IgD-negative memory B cell (primary cell): ENCODE measurements at regions not wholly inside any gene's neighbourhood (a gene's known extent, or its start where the extent isn't known, plus 50 kb on each side); places are given as distances from the start of the nearest gene placed in this dataset.

Experiments
- H3K27ac Mint-ChIP-seq, 3 donors: one replicate each; pipeline ENCODE4 v1.8.0; 2020 to 2022; ENCODE audit warnings: mild to moderate bottlenecking in 3 of 3, mixed read lengths in 3 of 3, moderate library complexity in 1 of 3
- H3K27me3 Mint-ChIP-seq: one replicate; pipeline ENCODE4 v1.8.0; 2021; ENCODE audit warnings: mixed read lengths
- H3K36me3 Mint-ChIP-seq: one replicate; pipeline ENCODE4 v1.8.0; 2020; ENCODE audit warnings: mild to moderate bottlenecking, mixed read lengths
- H3K4me1 Mint-ChIP-seq, 3 donors: one replicate each; pipeline ENCODE4 v1.8.0; 2020 to 2022; ENCODE audit warnings: mixed read lengths in 3 of 3, mild to moderate bottlenecking in 1 of 3
- H3K4me3 Mint-ChIP-seq, 4 donors: one replicate each; pipeline ENCODE4 v1.8.0; 2020 to 2022; ENCODE audit warnings: mild to moderate bottlenecking in 4 of 4, mixed read lengths in 4 of 4, moderate library complexity in 3 of 4
- H3K9me3 Mint-ChIP-seq, 3 donors: one replicate each; pipeline ENCODE4 v1.8.0; 2020 to 2021; ENCODE audit warnings: mixed read lengths in 3 of 3, mild to moderate bottlenecking in 1 of 3

- H3K27me3 Mint-ChIP-seq, result no peaks in the 10 kb centered on the region
- H3K4me3 Mint-ChIP-seq, result no peak overlapping the region
- H3K27ac Mint-ChIP-seq, result no peak overlapping the region
- H3K9me3 Mint-ChIP-seq, result peaks cover 2 to 7% (median 2%) of the 10 kb centered on the region in 3 donors
- H3K36me3 Mint-ChIP-seq, result no peaks in the 10 kb centered on the region
- no peaks in the 10 kb centered on the region for H3K4me1 Mint-ChIP-seq
These were observed 183.7 kb upstream of the NAALADL2 start for GRCh38 chr3:174675406-174675805.

- no peak overlapping the region for H3K4me3 Mint-ChIP-seq
- peaks cover 2 to 15% (median 6%) of the 10 kb centered on the region in 3 donors for H3K9me3 Mint-ChIP-seq
- no peaks in the 10 kb centered on the region for H3K36me3 Mint-ChIP-seq
- H3K27ac Mint-ChIP-seq, result no peak overlapping the region
- H3K4me1 Mint-ChIP-seq, result no peaks in the 10 kb centered on the region
- H3K27me3 Mint-ChIP-seq, result no peaks in the 10 kb centered on the region
These were observed 177.3 kb upstream of the NAALADL2 start for GRCh38 chr3:174681784-174682183.

GRCh38 chr3:174685796-174686195 lies 173.3 kb upstream of the NAALADL2 start:
- Mint-ChIP-seq H3K4me3 (no peak overlapping the region), H3K27ac (no peak overlapping the region), H3K27me3 (no peaks in the 10 kb centered on the region), H3K4me1 (no peaks in the 10 kb centered on the region), H3K36me3 (no peaks in the 10 kb centered on the region), H3K9me3 (peaks cover 2 to 14% (median 5%) of the 10 kb centered on the region in 3 donors)

GRCh38 chr3:174697310-174697709 lies 161.8 kb upstream of the NAALADL2 start:
- H3K36me3 Mint-ChIP-seq, result no peaks in the 10 kb centered on the region
- H3K27me3 Mint-ChIP-seq, result no peaks in the 10 kb centered on the region
- H3K9me3 Mint-ChIP-seq, result peaks cover 2 to 3% (median 2%) of the 10 kb centered on the region in 3 donors
- H3K4me3 Mint-ChIP-seq, result no peak overlapping the region
- H3K4me1 Mint-ChIP-seq, result no peaks in the 10 kb centered on the region
- H3K27ac Mint-ChIP-seq, result no peak overlapping the region

GRCh38 chr3:174700736-174701135 lies 158.4 kb upstream of the NAALADL2 start:
- H3K9me3 Mint-ChIP-seq, result peaks cover 3 to 4% (median 4%) of the 10 kb centered on the region in 3 donors
- H3K4me3 Mint-ChIP-seq, result no peak overlapping the region
- no peak overlapping the region for H3K27ac Mint-ChIP-seq
- no peaks in the 10 kb centered on the region for H3K27me3 Mint-ChIP-seq
- no peaks in the 10 kb centered on the region for H3K4me1 Mint-ChIP-seq
- H3K36me3 Mint-ChIP-seq, result no peaks in the 10 kb centered on the region

GRCh38 chr3:174710612-174711011 lies 148.5 kb upstream of the NAALADL2 start:
- Mint-ChIP-seq H3K4me3 (no peak overlapping the region), H3K9me3 (peaks cover 0 to 4% (median 2%) of the 10 kb centered on the region in 3 donors), H3K27me3 (no peaks in the 10 kb centered on the region), H3K4me1 (no peaks in the 10 kb centered on the region), H3K36me3 (no peaks in the 10 kb centered on the region), H3K27ac (no peak overlapping the region)

- H3K9me3 Mint-ChIP-seq, result peaks cover 0 to 2% (median 0%) of the 10 kb centered on the region in 3 donors
- no peak overlapping the region for H3K4me3 Mint-ChIP-seq
These were observed 143.7 kb upstream of the NAALADL2 start for GRCh38 chr3:174715386-174715785.

GRCh38 chr3:174716956-174717505 lies 142.1 kb upstream of the NAALADL2 start:
- Mint-ChIP-seq H3K9me3 (peaks cover 0 to 3% (median 3%) of the 10 kb centered on the region in 3 donors), H3K36me3 (no peaks in the 10 kb centered on the region), H3K27me3 (no peaks in the 10 kb centered on the region), H3K27ac (no peak overlapping the region), H3K4me1 (no peaks in the 10 kb centered on the region), H3K4me3 (no peak overlapping the region)

More at GRCh38 chr3:174715386-174715785, 143.7 kb upstream of the NAALADL2 start:
- no peaks in the 10 kb centered on the region for H3K4me1 Mint-ChIP-seq
- no peaks in the 10 kb centered on the region for H3K27me3 Mint-ChIP-seq
- no peak overlapping the region for H3K27ac Mint-ChIP-seq
- no peaks in the 10 kb centered on the region for H3K36me3 Mint-ChIP-seq

GRCh38 chr3:174720717-174721116 lies 138.4 kb upstream of the NAALADL2 start:
- Mint-ChIP-seq H3K4me3 (no peak overlapping the region), H3K9me3 (peaks cover 0 to 7% (median 2%) of the 10 kb centered on the region in 3 donors), H3K4me1 (no peaks in the 10 kb centered on the region), H3K27me3 (no peaks in the 10 kb centered on the region), H3K36me3 (no peaks in the 10 kb centered on the region), H3K27ac (no peak overlapping the region)

- Mint-ChIP-seq H3K4me3 (no peak overlapping the region), H3K9me3 (peaks cover 0 to 14% (median 2%) of the 10 kb centered on the region in 3 donors), H3K27me3 (no peaks in the 10 kb centered on the region), H3K4me1 (no peaks in the 10 kb centered on the region), H3K36me3 (no peaks in the 10 kb centered on the region), H3K27ac (no peak overlapping the region)
These were observed 133.8 kb upstream of the NAALADL2 start for GRCh38 chr3:174725303-174725702.

GRCh38 chr3:174737966-174738365 lies 121.2 kb upstream of the NAALADL2 start:
- Mint-ChIP-seq H3K27ac (no peak overlapping the region), H3K4me1 (no peaks in the 10 kb centered on the region), H3K27me3 (no peaks in the 10 kb centered on the region), H3K36me3 (peaks cover 1% of the 10 kb centered on the region), H3K4me3 (no peak overlapping the region), H3K9me3 (peaks cover 0 to 2% (median 0%) of the 10 kb centered on the region in 3 donors)

- peaks cover 8 to 27% (median 15%) of the 10 kb centered on the region in 3 donors for H3K9me3 Mint-ChIP-seq
- no peaks in the 10 kb centered on the region for H3K36me3 Mint-ChIP-seq
- H3K27me3 Mint-ChIP-seq, result no peaks in the 10 kb centered on the region
- H3K27ac Mint-ChIP-seq, result no peak overlapping the region
- no peak overlapping the region for H3K4me3 Mint-ChIP-seq
- H3K4me1 Mint-ChIP-seq, result no peaks in the 10 kb centered on the region
These were observed 110.0 kb upstream of the NAALADL2 start for GRCh38 chr3:174749143-174749542.

- no peak overlapping the region for H3K4me3 Mint-ChIP-seq
- H3K27me3 Mint-ChIP-seq, result no peaks in the 10 kb centered on the region
- no peaks in the 10 kb centered on the region for H3K4me1 Mint-ChIP-seq
- no peak overlapping the region for H3K27ac Mint-ChIP-seq
- peaks cover 2 to 10% (median 6%) of the 10 kb centered on the region in 3 donors for H3K9me3 Mint-ChIP-seq
- no peaks in the 10 kb centered on the region for H3K36me3 Mint-ChIP-seq
These were observed 103.0 kb upstream of the NAALADL2 start for GRCh38 chr3:174755833-174756829.

GRCh38 chr3:174758943-174759342 lies 100.2 kb upstream of the NAALADL2 start:
- Mint-ChIP-seq H3K4me1 (no peaks in the 10 kb centered on the region), H3K36me3 (no peaks in the 10 kb centered on the region), H3K27me3 (no peaks in the 10 kb centered on the region), H3K27ac (no peak overlapping the region), H3K4me3 (no peak overlapping the region), H3K9me3 (peaks cover 2 to 5% (median 4%) of the 10 kb centered on the region in 3 donors)

- no peaks in the 10 kb centered on the region for H3K27me3 Mint-ChIP-seq
- H3K4me3 Mint-ChIP-seq, result no peak overlapping the region
- H3K27ac Mint-ChIP-seq, result no peak overlapping the region
- H3K36me3 Mint-ChIP-seq, result no peaks in the 10 kb centered on the region
- H3K4me1 Mint-ChIP-seq, result no peaks in the 10 kb centered on the region
- peaks cover 0 to 12% (median 4%) of the 10 kb centered on the region in 3 donors for H3K9me3 Mint-ChIP-seq
These were observed 91.7 kb upstream of the NAALADL2 start for GRCh38 chr3:174767406-174767805.
